ENCODE measurements at regions not wholly inside any gene's neighbourhood (a gene's known extent, or its start where the extent isn't known, plus 50 kb on each side); places are given as distances from the start of the nearest gene placed in this dataset.

DNA sequence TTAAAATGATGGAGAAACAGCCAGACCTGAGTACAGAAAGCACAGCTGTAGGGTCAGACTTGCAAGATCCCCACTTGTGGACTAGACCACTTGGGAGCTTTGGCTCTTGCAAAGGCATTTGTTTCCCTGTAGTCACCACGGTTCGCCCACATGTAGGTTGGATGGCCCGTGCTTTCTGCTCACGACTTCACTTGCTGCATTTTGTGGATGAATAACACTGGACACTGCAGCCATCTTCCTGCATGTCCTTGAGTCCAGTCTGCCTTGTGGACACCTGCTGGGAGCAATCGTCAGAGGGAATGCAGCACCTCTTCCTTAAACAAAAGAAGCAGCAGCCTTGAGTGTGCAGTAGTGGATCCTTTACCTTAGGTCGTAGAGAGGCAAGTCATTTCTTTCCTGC lies 372.9 kb upstream of the IRX2 start:
- H3K36me3 Mint-ChIP-seq (ENCODE audit: low read depth): no peaks in the 10 kb centered on the region
- ATAC-seq (replicated peaks): no peak
- H3K27me3 Mint-ChIP-seq: no peaks in the 10 kb centered on the region
- no peak overlapping the region for H3K27ac Mint-ChIP-seq
- no peaks in the 10 kb centered on the region for H3K4me1 Mint-ChIP-seq
- peaks cover 9% of the 10 kb centered on the region for H3K9me3 Mint-ChIP-seq
- H3K4me3 Mint-ChIP-seq: no peak overlapping the region

DNA sequence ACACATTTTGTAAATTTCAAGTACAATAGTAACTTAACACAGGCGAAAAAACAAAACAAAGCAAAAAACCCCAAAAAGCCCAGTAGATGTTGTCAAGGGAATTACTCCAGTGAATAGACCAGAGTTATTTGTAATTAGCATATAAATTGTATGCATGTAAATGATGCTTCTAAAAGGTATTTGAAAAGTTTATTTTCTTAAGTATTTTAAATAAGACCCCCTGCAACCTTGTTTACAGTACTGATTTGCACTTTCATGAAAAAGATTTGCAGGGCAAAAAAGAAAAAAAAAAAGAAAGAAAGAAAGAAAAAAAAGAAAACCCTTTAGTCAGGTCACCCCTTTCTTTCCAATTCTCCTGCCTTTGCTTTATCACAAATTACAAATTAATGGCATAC lies 372.3 kb upstream of the IRX2 start:
- Mint-ChIP-seq H3K4me3 (no peak overlapping the region), H3K27me3 (peaks cover 6% of the 10 kb centered on the region), H3K36me3 (ENCODE audit: low read depth) (no peaks in the 10 kb centered on the region), H3K27ac (no peak overlapping the region), H3K9me3 (peaks cover 9% of the 10 kb centered on the region), H3K4me1 (no peaks in the 10 kb centered on the region)
- ATAC-seq (replicated peaks): no peak

DNA sequence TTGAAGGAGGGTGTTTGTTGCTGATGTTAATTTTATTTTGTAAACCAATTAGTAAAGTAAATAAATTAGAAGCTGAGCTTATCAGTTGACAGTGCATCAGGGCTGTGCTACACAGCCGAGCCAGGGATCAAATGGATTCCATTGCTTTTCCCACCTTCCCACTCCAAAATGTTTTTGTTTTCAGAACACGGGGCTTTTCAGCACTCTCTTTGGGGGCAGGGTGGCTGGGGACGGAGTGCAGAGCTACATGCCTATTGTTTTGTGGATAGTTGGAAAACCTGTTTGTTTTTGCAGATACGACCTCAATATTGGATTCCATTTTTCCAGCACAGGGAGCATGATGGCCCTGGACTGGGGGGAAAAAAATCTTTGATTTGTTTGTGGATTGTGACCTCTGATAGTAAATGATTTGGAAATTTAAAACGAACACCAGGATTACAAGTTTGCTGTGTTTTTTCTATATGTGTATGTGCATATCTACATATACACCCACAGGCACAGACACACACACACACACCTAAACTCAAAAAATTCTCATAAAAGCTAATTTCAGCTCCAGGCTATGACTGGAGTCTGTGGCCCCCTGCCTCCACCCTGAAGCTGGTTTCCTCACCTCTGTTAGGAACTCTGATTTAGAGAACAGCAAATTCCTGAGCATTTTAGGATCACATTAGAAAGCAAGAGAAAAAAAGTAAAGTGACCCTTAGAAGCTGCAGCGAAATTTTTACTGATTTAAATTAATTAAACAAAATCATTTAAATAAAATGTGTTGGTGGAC lies 371.7 kb upstream of the IRX2 start:
- ATAC-seq (replicated peaks): no peak
- Mint-ChIP-seq H3K9me3 (peaks cover 3% of the 10 kb centered on the region), H3K27ac (no peak overlapping the region), H3K36me3 (ENCODE audit: low read depth) (no peaks in the 10 kb centered on the region), H3K4me1 (no peaks in the 10 kb centered on the region), H3K27me3 (peaks cover 12% of the 10 kb centered on the region), H3K4me3 (no peak overlapping the region)

DNA sequence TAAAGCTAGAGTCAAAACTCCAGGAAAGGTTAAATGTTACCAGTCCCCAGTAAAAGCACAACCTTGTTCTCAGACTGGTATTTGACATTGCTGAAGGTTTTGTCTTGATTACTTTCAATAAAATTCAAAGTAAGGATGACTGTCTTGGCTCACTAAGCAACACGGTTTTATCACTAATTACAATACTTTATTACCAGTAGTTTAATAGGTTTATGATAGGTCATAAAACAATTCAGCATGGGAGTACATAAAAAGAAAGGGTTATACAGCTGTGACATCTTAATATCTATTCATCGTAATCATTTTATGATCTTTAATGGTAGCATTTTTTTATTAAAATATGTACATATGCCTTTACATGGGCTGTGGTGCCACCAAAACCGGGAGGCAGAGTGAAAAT lies 370.7 kb upstream of the IRX2 start:
- no peak overlapping the region for H3K4me3 Mint-ChIP-seq
- H3K36me3 Mint-ChIP-seq (ENCODE audit: low read depth): no peaks in the 10 kb centered on the region
- no peaks in the 10 kb centered on the region for H3K4me1 Mint-ChIP-seq
- H3K27me3 Mint-ChIP-seq: peaks cover 19% of the 10 kb centered on the region
- no peaks in the 10 kb centered on the region for H3K9me3 Mint-ChIP-seq
- no peak overlapping the region for H3K27ac Mint-ChIP-seq
- ATAC-seq (replicated peaks): no peak

DNA sequence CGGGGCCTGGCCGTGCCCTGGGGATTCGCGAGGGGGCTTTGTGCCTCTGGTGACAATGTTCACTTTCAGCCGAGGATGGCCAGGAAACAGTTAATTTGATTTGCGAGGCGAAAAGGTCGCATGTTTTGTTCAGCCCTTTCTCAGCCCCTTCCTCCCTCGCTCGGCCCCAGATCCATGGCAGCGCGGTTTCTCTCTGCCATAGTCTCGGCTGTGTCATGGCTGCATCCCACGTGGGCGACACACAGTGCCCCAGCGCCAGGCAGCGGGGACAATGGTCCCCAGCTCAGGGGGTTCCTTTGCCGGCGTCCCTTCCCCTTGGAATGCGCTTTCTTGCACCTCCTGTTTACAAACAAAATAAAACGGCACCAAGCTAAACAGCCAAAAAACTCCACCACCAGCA lies 370.3 kb upstream of the IRX2 start:
- ATAC-seq (replicated peaks): no peak
- Mint-ChIP-seq H3K27ac (no peak overlapping the region), H3K27me3 (peaks cover 21% of the 10 kb centered on the region), H3K4me1 (no peaks in the 10 kb centered on the region), H3K9me3 (no peaks in the 10 kb centered on the region), H3K4me3 (no peak overlapping the region), H3K36me3 (ENCODE audit: low read depth) (no peaks in the 10 kb centered on the region)

DNA sequence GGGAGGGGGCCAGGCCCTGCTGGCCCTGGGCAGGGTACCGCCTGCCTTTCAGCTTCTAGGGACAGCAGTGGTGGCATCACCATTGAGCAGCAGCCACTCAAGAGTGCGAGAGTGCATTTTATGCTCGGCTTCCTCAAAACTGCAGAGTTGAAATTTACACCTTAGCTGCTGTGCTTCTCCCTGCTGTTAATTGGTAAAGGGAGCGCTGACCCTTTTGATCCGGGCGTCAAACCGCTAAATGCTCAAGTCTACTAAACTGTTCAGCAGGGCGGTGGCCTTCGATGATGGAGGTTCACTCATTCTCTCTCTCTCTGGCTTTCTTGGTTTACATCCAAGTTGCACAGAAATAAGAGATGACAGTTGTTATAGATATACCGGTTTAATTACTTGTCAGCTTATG lies 368.6 kb upstream of the IRX2 start:
- Mint-ChIP-seq H3K27ac (no peak overlapping the region), H3K27me3 (peaks cover 21% of the 10 kb centered on the region), H3K9me3 (no peaks in the 10 kb centered on the region), H3K4me1 (no peaks in the 10 kb centered on the region), H3K36me3 (ENCODE audit: low read depth) (no peaks in the 10 kb centered on the region), H3K4me3 (no peak overlapping the region)
- no peak for ATAC-seq (replicated peaks)

DNA sequence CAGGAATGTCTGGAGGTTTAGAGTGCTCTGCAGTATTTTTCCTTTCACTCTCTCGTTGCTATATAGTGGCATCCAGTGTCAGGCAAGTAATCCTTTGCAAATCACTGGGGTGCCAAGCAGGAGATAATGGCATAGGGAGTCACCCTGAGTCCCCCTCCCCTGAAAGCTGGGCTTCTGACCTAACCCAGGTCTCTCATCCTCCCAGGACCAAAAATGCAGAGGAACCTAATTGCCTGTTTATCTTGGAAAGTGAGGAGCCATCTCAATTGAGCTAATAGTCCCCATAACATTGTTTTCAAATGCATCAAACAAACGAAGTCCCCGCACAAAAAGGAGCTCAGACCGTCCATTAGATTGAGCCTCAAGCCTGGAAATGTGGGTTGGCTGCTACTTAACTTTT lies 368.0 kb upstream of the IRX2 start:
- no peaks in the 10 kb centered on the region for H3K36me3 Mint-ChIP-seq (ENCODE audit: low read depth)
- no peaks in the 10 kb centered on the region for H3K9me3 Mint-ChIP-seq
- H3K4me3 Mint-ChIP-seq: no peak overlapping the region
- ATAC-seq (replicated peaks): no peak
- H3K27ac Mint-ChIP-seq: no peak overlapping the region
- H3K27me3 Mint-ChIP-seq: peaks cover 21% of the 10 kb centered on the region
- no peaks in the 10 kb centered on the region for H3K4me1 Mint-ChIP-seq

DNA sequence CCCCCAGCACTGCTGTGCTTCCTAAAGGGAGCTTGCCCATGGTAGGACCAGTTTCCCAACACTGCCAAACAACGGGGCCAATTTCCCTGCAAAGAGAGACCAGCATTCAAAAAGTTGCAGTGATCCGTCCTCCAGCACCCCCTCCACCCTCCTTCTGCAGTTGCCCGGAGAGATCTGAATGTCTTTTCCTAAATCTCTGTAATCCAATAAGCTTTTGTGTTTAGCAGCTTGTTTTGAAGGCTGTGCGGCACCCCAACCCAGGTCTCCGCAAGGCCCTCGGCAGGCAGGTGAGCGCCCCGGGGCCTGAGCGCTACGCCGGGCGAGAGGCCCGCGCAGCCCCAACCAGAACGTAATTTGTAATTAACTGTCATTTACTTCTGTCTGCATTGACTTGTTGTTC lies 366.9 kb upstream of the IRX2 start:
- H3K4me1 Mint-ChIP-seq: no peaks in the 10 kb centered on the region
- no peaks in the 10 kb centered on the region for H3K9me3 Mint-ChIP-seq
- no peak overlapping the region for H3K4me3 Mint-ChIP-seq
- H3K27ac Mint-ChIP-seq: no peak overlapping the region
- no peaks in the 10 kb centered on the region for H3K36me3 Mint-ChIP-seq (ENCODE audit: low read depth)
- no peak for ATAC-seq (replicated peaks)
- peaks cover 21% of the 10 kb centered on the region for H3K27me3 Mint-ChIP-seq

DNA sequence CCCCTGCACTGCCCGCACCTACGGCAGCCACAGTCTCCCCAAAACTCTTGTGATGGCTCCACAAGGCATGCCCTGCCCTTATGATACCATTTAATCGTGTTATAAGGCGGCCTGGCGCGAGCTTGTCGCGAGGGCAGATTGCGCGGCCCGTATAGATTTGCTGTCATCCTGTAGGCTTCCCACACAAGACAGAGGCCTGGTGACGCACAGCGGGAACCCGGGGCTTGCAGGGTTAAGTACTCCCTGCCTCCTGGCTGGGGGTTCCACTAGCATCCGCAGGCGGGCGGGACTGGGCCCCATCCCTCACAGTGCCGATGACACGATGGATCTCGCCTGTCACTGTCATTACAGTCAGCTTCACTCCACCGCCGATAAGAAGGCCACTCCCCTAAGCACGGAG lies 364.9 kb upstream of the IRX2 start:
- H3K4me1 Mint-ChIP-seq: no peaks in the 10 kb centered on the region
- H3K27me3 Mint-ChIP-seq: peaks cover 21% of the 10 kb centered on the region
- H3K4me3 Mint-ChIP-seq: no peak overlapping the region
- ATAC-seq (replicated peaks): no peak
- no peak overlapping the region for H3K27ac Mint-ChIP-seq
- no peaks in the 10 kb centered on the region for H3K36me3 Mint-ChIP-seq (ENCODE audit: low read depth)
- H3K9me3 Mint-ChIP-seq: no peaks in the 10 kb centered on the region

DNA sequence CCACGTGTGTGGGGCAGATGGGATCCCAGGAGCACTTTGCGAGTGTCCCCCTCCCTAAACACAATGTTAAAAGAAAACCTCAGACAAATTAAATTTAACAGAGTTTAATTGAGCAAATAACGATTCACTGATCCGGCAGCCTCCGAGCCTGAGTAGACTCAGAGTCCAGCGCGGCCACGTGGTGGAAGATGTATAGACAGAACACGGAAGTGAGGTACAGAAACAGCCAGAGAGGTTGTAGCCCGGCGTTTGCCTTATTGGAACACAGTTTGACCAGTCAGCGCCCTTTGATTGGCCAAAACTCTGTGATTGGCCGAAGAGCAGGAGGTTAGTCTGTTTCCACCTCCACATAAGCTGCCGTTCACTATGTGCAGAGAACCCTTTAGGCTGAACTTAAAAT lies 363.0 kb upstream of the IRX2 start:
- H3K27ac Mint-ChIP-seq: no peak overlapping the region
- no peaks in the 10 kb centered on the region for H3K4me1 Mint-ChIP-seq
- no peak overlapping the region for H3K4me3 Mint-ChIP-seq
- no peaks in the 10 kb centered on the region for H3K36me3 Mint-ChIP-seq (ENCODE audit: low read depth)
- H3K9me3 Mint-ChIP-seq: no peaks in the 10 kb centered on the region
- H3K27me3 Mint-ChIP-seq: peaks cover 21% of the 10 kb centered on the region
- ATAC-seq (replicated peaks): no peak

DNA sequence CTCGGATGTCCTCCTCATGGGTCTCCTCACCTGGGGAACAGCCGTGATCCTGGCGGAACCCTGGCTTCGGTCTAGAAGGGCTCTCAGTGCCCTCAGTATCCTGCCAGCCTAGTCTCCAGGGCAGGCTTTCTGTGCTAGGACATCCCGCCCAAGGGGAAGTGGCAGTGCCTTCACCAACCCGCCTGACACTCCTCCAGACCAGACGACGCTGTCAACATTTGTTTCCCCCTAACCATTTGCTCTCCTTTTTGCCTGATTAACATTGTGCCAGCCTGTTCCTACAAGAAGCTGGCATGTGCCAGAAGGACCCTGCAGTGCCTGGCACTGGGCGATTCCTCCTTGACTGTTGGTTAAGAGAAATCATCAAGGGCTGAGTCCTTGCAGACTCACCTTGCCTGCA lies 358.9 kb upstream of the IRX2 start:
- Mint-ChIP-seq H3K36me3 (ENCODE audit: low read depth) (no peaks in the 10 kb centered on the region), H3K27ac (no peak overlapping the region), H3K9me3 (no peaks in the 10 kb centered on the region), H3K4me3 (no peak overlapping the region), H3K4me1 (no peaks in the 10 kb centered on the region), H3K27me3 (peaks cover 3% of the 10 kb centered on the region)
- ATAC-seq (replicated peaks): no peak

DNA sequence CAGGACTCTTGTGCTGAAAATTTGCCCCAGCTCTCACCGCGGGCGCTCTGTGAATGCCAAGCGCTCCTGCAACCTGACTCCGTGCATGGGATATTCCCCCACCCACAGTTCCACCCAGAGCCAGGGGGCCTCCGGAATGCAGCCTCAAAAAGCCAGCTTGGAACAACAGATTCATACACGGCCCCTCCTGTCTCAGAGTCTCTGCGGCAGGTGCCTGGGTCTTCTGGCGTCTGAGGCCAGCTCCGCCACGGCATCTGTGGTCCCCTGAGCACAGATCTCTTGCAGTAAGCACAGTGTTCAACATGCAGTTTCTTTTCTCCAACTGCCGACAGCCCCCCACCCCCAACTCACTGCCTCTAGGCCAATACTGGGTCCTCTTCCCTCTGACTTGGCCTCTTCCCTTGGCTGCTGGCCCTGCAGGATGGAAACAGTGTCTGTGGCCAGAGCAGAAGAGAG lies 355.7 kb upstream of the IRX2 start:
- H3K9me3 Mint-ChIP-seq: no peaks in the 10 kb centered on the region
- no peak overlapping the region for H3K27ac Mint-ChIP-seq
- H3K4me3 Mint-ChIP-seq: no peak overlapping the region
- H3K36me3 Mint-ChIP-seq (ENCODE audit: low read depth): no peaks in the 10 kb centered on the region
- peaks cover 20% of the 10 kb centered on the region for H3K27me3 Mint-ChIP-seq
- H3K4me1 Mint-ChIP-seq: no peaks in the 10 kb centered on the region
- ATAC-seq (replicated peaks): no peak

DNA sequence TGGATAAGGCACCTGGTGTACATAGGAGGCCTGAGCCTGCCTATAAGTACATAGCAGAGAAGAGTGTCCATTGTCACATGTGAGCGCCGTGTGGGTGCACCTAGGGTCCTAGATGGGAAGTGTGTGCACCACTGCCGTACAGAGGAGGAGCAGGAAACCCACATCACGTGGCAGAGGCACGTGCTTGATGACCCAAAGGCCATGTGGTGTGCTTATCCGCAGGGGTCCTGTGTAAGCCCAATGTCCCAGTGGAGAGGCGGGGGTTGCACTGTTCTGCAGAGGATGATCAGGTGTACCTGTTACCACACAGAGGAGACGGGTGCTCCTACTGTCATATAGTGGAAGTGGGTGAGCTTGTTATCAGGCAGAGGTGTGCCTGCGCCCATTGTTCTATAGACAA lies 354.1 kb upstream of the IRX2 start:
- no peak for ATAC-seq (replicated peaks)
- H3K9me3 Mint-ChIP-seq: no peaks in the 10 kb centered on the region
- H3K4me3 Mint-ChIP-seq: no peak overlapping the region
- no peaks in the 10 kb centered on the region for H3K36me3 Mint-ChIP-seq (ENCODE audit: low read depth)
- no peak overlapping the region for H3K27ac Mint-ChIP-seq
- H3K27me3 Mint-ChIP-seq: peaks cover 28% of the 10 kb centered on the region
- no peaks in the 10 kb centered on the region for H3K4me1 Mint-ChIP-seq

DNA sequence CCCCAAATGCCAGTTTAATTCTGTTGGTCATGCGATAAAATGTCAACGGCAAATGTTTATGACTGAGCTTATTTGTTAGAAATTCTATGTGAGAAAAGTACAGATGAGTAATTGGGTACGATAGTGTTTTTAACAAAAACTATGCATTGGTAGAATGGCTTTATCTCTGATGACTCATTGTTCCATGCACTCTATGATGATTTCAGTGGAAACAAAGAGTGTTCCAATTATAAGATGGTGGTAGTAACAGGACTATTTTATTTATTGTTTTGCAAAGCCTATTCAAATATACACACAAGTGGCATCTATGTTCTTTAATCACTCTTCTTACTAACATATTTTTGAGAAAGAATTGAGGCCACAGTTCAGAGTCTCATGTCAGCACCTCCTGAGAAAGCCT lies 353.7 kb upstream of the IRX2 start:
- Mint-ChIP-seq H3K27ac (no peak overlapping the region), H3K9me3 (no peaks in the 10 kb centered on the region), H3K27me3 (peaks cover 28% of the 10 kb centered on the region), H3K4me1 (no peaks in the 10 kb centered on the region), H3K36me3 (ENCODE audit: low read depth) (no peaks in the 10 kb centered on the region), H3K4me3 (no peak overlapping the region)
- ATAC-seq (replicated peaks): no peak

DNA sequence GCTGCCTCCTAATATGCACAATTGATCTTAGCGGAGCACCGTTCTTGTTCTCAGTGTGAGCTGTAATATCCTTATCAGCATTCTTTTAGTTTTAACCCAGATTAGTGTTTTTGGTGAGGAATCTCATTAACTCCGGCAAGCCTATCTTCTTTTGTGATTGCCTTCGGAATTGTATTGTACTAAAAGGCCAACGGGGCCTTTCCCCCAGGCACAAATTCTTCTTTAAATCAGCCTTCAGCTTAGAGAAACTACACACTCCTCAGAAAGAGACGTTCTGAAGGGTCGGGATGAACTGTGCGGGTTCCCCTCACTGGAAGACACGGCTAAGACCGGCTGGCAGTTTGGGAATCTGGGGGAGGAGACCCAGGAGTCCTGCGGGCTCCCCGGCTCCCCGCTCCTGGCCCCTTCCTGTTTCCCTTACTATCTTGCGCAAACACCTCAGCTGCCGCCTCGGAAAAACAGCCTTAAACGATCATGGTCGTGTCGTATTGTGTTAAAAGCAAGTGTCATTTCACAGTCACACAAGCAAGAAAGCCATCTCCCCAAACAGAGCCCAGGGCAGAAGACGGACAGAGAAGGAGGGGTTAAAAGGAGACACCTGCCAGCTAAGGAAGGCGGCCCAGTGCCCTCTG lies 353.1 kb upstream of the IRX2 start:
- Mint-ChIP-seq H3K27ac (no peak overlapping the region), H3K4me1 (no peaks in the 10 kb centered on the region), H3K27me3 (peaks cover 28% of the 10 kb centered on the region), H3K9me3 (no peaks in the 10 kb centered on the region), H3K36me3 (ENCODE audit: low read depth) (no peaks in the 10 kb centered on the region), H3K4me3 (no peak overlapping the region)
- no peak for ATAC-seq (replicated peaks)
